Chondrocyte (in vitro differentiated cells): ENCODE measurements at regions not wholly inside any gene's neighbourhood (a gene's known extent, or its start where the extent isn't known, plus 50 kb on each side); places are given as distances from the start of the nearest gene placed in this dataset.

Experiments
- DNase-seq: peaks from one replicate; pipeline ENCODE4 v3.0.0; 2021; ENCODE audit warnings: mixed read lengths, low spot score
- H3K27ac Mint-ChIP-seq: one replicate; pipeline ENCODE4 v1.8.0; 2021; ENCODE audit warnings: mild to moderate bottlenecking, moderate library complexity, mixed read lengths; ENCODE audit not compliant: unreplicated experiment
- H3K27me3 Mint-ChIP-seq: 2 replicates; pipeline ENCODE4 v1.8.0; 2021; ENCODE audit warnings: low read depth, mixed read lengths
- H3K36me3 Mint-ChIP-seq: 2 replicates; pipeline ENCODE4 v1.8.0; 2021; ENCODE audit warnings: low read depth, mixed read lengths
- H3K4me1 Mint-ChIP-seq: 2 replicates; pipeline ENCODE4 v1.8.0; 2021; ENCODE audit warnings: low read depth, mild to moderate bottlenecking, mixed read lengths
- H3K4me3 Mint-ChIP-seq: one replicate; pipeline ENCODE4 v1.8.0; 2021; ENCODE audit warnings: mild to moderate bottlenecking, moderate library complexity, mixed read lengths; ENCODE audit not compliant: unreplicated experiment
- H3K9me3 Mint-ChIP-seq: 2 replicates; pipeline ENCODE4 v1.8.0; 2021; ENCODE audit warnings: low read depth, mixed read lengths
- TF ChIP-seq, protein P1 (sequence below): fragments of 200-600 bp; sonication (generic); IDR thresholded peaks from 2 replicates; pipeline ENCODE4 v1.5.0; 2021; ENCODE audit warnings: antibody characterized with exemption, mild to moderate bottlenecking, moderate library complexity

DNA sequence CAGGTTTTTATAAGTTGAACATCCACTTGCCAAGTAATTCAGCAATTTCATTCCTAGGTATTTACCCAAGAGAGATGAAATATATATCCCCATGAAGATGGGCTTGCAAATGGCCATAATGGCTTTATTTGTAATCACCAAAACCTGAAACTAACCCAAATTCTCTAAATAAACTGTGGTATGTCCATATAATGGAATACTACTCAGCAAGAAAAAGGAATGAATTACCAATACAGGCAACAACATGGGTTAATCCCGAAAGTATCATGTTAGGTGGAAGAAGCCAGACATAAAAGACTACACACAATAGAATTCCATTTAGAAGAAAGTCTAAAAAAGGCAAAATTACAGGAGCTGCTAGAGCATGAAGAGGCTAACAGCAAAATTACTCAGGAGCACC lies 101.4 kb upstream of the PPP2R2D start:
- peaks cover 36% of the 10 kb centered on the region for H3K9me3 Mint-ChIP-seq
- H3K27ac Mint-ChIP-seq: no peak overlapping the region
- no peaks in the 10 kb centered on the region for H3K36me3 Mint-ChIP-seq
- no peaks in the 10 kb centered on the region for H3K4me1 Mint-ChIP-seq
- DNase-seq: no peak
- no peak overlapping the region for H3K4me3 Mint-ChIP-seq
- no peaks in the 10 kb centered on the region for H3K27me3 Mint-ChIP-seq
- TF ChIP-seq, protein P1, sequence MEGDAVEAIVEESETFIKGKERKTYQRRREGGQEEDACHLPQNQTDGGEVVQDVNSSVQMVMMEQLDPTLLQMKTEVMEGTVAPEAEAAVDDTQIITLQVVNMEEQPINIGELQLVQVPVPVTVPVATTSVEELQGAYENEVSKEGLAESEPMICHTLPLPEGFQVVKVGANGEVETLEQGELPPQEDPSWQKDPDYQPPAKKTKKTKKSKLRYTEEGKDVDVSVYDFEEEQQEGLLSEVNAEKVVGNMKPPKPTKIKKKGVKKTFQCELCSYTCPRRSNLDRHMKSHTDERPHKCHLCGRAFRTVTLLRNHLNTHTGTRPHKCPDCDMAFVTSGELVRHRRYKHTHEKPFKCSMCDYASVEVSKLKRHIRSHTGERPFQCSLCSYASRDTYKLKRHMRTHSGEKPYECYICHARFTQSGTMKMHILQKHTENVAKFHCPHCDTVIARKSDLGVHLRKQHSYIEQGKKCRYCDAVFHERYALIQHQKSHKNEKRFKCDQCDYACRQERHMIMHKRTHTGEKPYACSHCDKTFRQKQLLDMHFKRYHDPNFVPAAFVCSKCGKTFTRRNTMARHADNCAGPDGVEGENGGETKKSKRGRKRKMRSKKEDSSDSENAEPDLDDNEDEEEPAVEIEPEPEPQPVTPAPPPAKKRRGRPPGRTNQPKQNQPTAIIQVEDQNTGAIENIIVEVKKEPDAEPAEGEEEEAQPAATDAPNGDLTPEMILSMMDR: no peak

DNA sequence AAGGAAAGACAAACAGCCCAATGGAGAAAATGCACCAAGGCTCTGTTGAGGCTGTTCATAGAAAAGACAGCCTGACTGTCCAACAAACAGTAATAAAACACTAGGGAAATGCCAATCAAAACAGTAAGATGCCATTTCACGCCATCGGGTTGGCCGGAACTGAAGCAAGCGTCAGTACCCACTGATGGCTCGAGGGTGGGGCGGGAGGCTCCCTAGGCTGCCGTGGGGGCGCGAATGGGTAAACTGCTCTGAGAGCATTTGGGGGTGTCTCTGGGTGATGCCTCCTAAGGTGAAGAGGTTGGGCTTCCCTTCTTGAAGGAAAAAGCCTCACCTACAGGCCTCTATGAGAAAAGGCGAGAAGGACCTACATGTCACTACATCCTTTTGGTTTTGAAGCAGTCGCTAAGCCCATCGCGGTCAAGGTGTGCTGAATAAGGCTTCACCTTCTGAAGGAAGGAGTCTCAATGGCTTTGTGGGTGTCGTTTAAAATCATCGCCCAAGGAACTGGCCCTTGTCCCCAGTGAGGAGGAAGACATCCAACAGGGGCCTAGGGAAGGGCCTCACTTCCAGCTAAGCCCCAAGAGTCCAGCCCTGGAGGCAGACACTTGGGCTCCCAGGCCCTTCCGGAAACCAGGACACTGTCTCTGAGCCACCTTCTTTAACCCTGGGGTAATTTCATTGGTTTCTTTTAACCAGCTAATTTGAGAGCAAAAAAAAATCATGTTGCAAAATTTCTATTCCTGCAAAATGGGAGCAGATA lies 98.5 kb upstream of the PPP2R2D start:
- peaks cover 29% of the 10 kb centered on the region for H3K9me3 Mint-ChIP-seq
- H3K4me3 Mint-ChIP-seq: no peak overlapping the region
- no peaks in the 10 kb centered on the region for H3K4me1 Mint-ChIP-seq
- H3K27ac Mint-ChIP-seq: no peak overlapping the region
- no peak for DNase-seq
- H3K27me3 Mint-ChIP-seq: no peaks in the 10 kb centered on the region
- no peaks in the 10 kb centered on the region for H3K36me3 Mint-ChIP-seq
- TF ChIP-seq, protein P1: no peak

DNA sequence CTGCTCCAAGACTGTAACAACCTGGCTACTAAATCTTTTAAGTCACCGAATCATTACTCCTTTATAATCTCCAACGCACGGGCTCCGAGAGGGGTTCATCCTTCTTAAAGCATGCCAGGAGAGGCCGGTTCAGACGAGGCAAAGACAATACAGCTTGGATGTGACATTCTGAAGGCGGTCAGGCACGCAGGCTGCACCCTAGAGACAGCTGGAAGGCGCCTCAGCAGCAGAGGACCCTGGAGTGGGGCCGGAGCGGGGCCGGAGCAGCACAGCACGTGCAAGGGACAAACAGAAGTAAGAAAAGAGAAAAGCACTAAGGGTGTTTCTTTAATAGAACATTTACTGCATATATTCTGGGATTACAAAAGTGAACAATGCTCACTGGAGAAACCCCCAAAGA lies 97.8 kb upstream of the PPP2R2D start:
- no peak overlapping the region for H3K4me3 Mint-ChIP-seq
- H3K27ac Mint-ChIP-seq: no peak overlapping the region
- H3K36me3 Mint-ChIP-seq: no peaks in the 10 kb centered on the region
- TF ChIP-seq, protein P1: no peak
- DNase-seq: no peak
- peaks cover 28% of the 10 kb centered on the region for H3K9me3 Mint-ChIP-seq
- H3K27me3 Mint-ChIP-seq: no peaks in the 10 kb centered on the region
- no peaks in the 10 kb centered on the region for H3K4me1 Mint-ChIP-seq

DNA sequence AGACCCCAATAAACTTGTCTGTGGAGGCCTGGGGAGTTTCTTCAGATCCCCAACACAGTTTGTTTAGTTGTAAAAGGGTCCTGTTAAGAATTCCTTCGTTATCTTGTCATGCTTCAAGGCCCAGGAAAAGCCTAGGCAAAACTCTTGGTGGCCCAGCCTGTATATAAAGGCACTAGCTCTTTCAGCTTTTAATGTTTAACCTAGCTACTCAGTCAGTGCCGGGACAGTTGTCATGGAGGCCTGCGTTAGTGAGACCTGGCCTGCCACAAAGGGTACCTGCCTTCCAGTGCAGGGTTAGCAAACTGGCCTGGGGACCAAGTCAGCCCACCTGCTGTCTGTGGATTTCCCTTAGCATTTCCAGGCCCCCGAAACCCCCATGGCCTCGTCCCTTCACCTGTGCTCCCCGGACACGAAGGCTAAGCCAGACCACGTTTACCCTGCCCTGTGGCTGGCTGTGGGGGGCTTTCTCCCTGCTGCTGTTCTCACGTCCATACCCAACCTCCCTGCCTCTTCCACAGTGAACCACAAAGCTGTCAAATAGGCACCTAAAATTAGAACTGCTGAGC lies 96.9 kb upstream of the PPP2R2D start:
- Mint-ChIP-seq H3K4me1 (no peaks in the 10 kb centered on the region), H3K27me3 (no peaks in the 10 kb centered on the region), H3K9me3 (peaks cover 19% of the 10 kb centered on the region), H3K27ac (no peak overlapping the region), H3K4me3 (no peak overlapping the region), H3K36me3 (no peaks in the 10 kb centered on the region)
- DNase-seq: no peak
- TF ChIP-seq, protein P1: no peak

DNA sequence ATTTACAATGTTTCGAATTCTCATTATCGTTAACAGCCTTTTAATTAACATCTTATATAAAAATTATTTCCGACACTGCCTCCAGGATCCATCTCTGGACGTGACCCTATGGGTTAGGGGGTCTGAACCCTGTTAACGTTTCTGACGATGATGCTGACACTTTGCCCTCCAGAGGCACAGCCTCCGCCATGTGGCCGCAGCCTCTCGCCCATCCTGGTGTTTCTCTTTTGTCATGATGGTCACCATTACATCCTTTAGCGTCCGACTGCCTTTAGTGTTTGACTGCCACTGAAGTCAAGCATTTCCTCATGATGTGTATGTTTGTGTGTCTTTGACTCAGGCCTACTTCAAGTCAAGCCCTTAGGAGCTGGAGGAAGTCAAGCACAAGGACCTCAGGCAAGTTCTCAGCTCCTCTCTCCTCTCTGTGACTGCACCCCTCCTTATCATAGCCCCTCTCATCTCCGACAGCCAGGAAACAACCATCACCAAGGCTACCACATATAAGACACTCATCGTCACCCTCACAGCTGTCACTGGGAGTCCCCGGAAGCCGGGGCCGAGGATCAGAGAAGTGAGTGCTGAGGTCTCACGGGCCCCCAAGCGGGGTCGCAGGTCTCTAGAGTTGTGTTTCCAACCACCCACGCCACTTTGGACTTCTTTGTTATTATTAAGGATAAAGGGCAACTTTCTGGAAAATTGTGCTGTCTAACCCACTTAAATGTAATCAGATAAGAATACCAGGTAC lies 96.1 kb upstream of the PPP2R2D start:
- H3K27me3 Mint-ChIP-seq: peaks cover 4% of the 10 kb centered on the region
- no peak overlapping the region for H3K27ac Mint-ChIP-seq
- no peaks in the 10 kb centered on the region for H3K4me1 Mint-ChIP-seq
- no peaks in the 10 kb centered on the region for H3K36me3 Mint-ChIP-seq
- no peak for DNase-seq
- TF ChIP-seq, protein P1: no peak
- no peak overlapping the region for H3K4me3 Mint-ChIP-seq
- peaks cover 13% of the 10 kb centered on the region for H3K9me3 Mint-ChIP-seq
